NCI-H82 (cell line): ENCODE measurements at regions not wholly inside any gene's neighbourhood (a gene's known extent, or its start where the extent isn't known, plus 50 kb on each side); places are given as distances from the start of the nearest gene placed in this dataset.
"Not testable (repeated sequence)": the region's sequence is repeated elsewhere in the genome, so short reads cannot be mapped to it uniquely, and the experiment has no call there.

ENCODE experiments used
- DNase-seq: peaks from one replicate; lab custom pipeline; 2025; lab: John Stamatoyannopoulos, UW

GRCh38 chr4:123026015-123026414 is 103.6 kb upstream of the NUDT6 start:
- not testable (repeated sequence) for DNase-seq

GRCh38 chr4:123031664-123032063 is 109.3 kb upstream of the NUDT6 start:
- no peak for DNase-seq

GRCh38 chr4:123034023-123034422 is 111.6 kb upstream of the NUDT6 start:
- DNase-seq, result no peak

- no peak for DNase-seq
Measured at GRCh38 chr4:123035239-123035638, 112.8 kb upstream of the NUDT6 start.

- no peak for DNase-seq
Measured at GRCh38 chr4:123037804-123038203, 115.4 kb upstream of the NUDT6 start.

- DNase-seq, result no peak
Measured at GRCh38 chr4:123042095-123042494, 119.7 kb upstream of the NUDT6 start.

GRCh38 chr4:123043013-123043412 is 120.6 kb upstream of the NUDT6 start:
- no peak for DNase-seq

- DNase-seq, result no peak
Measured at GRCh38 chr4:123043793-123044425, 121.5 kb upstream of the NUDT6 start.

- DNase-seq, result no peak
Measured at GRCh38 chr4:123046096-123046495, 123.7 kb upstream of the NUDT6 start.

- no peak for DNase-seq
Measured at GRCh38 chr4:123050018-123050417, 127.6 kb upstream of the NUDT6 start.

GRCh38 chr4:123052007-123052406 is 129.6 kb upstream of the NUDT6 start:
- DNase-seq, result no peak

- no peak for DNase-seq
Measured at GRCh38 chr4:123055943-123056342, 133.5 kb upstream of the NUDT6 start.

GRCh38 chr4:123060039-123060770 is 137.8 kb upstream of the NUDT6 start:
- peak; percentile 0 for DNase-seq

GRCh38 chr4:123064390-123064789 is 142.0 kb upstream of the NUDT6 start:
- DNase-seq, result no peak

GRCh38 chr4:123068081-123068480 is 145.7 kb upstream of the NUDT6 start:
- no peak for DNase-seq

- DNase-seq, result no peak
Measured at GRCh38 chr4:123072060-123072459, 149.7 kb upstream of the NUDT6 start.

- DNase-seq, result no peak
Measured at GRCh38 chr4:123073650-123074049, 151.3 kb upstream of the NUDT6 start.

GRCh38 chr4:123077330-123077729 is 154.9 kb upstream of the NUDT6 start:
- DNase-seq, result no peak

GRCh38 chr4:123081971-123082370 is 159.6 kb upstream of the NUDT6 start:
- DNase-seq, result no peak

GRCh38 chr4:123083646-123084045 is 161.2 kb upstream of the NUDT6 start:
- no peak for DNase-seq

- DNase-seq, result no peak
Measured at GRCh38 chr4:123088501-123088900, 166.1 kb upstream of the NUDT6 start.

- no peak for DNase-seq
Measured at GRCh38 chr4:123090886-123091285, 168.5 kb upstream of the NUDT6 start.

GRCh38 chr4:123092586-123092985 is 170.2 kb upstream of the NUDT6 start:
- DNase-seq, result no peak

- no peak for DNase-seq
Measured at GRCh38 chr4:123093236-123093635, 170.8 kb upstream of the NUDT6 start.
